ENCODE measurements at regions not wholly inside any gene's neighbourhood (a gene's known extent, or its start where the extent isn't known, plus 50 kb on each side); places are given as distances from the start of the nearest gene placed in this dataset.

GRCh38 chr6:44059359-44060346 lies 67.6 kb downstream of the MRPL14 start (continued):
- TF ChIP-seq DDX20 (tag; IDR thresholded peaks at IDR 0.05; ENCODE audit: low read depth): 0 out of 2 replicates have a peak, but pooled peaks have one; percentile 27
- TF ChIP-seq GMEB1 (CRISPR knock-in tag; IDR thresholded peaks at IDR 0.05): 0 out of 2 replicates have a peak, but pooled peaks have one; percentile 25
- no peak for TF ChIP-seq SNRNP70 (optimal IDR thresholded peaks at IDR 0.05; ENCODE audit: low read depth, low read length)
- TF ChIP-seq ZNF224 (CRISPR knock-in tag; IDR thresholded peaks at IDR 0.05): no peak
- 0 out of 2 replicates have a peak, but pooled peaks have one; percentile 7 for TF ChIP-seq CREB5 (CRISPR knock-in tag; IDR thresholded peaks at IDR 0.05)
- 0 out of 4 replicates have a peak, but pooled peaks of 1 of the 2 experiments have one; percentile 33 for TF ChIP-seq FOXA3 (CRISPR knock-in tag; conservative IDR thresholded peaks at IDR 0.05 in 1 of 2, IDR thresholded peaks at IDR 0.05 in 1 of 2)
- peak; percentile 42; the same call in 1 of the 2 replicates for TF ChIP-seq BCOR (IDR thresholded peaks at IDR 0.05)
- 0 out of 4 replicates have a peak, but pooled peaks of 1 of the 2 experiments have one; percentile 7 for TF ChIP-seq TBL1XR1 (IDR thresholded peaks at IDR 0.05; ENCODE audit: low read length in 2 of 2)
- TF ChIP-seq ZNF76 (CRISPR knock-in tag; IDR thresholded peaks at IDR 0.05; ENCODE audit: borderline replicate concordance): no peak
- 0 out of 2 replicates have a peak, but pooled peaks have one; percentile 20 for TF ChIP-seq NBN (IDR thresholded peaks at IDR 0.05; ENCODE audit: low read depth)
- TF ChIP-seq CREB3 (tag; conservative IDR thresholded peaks at IDR 0.05; ENCODE audit: low read depth): no peak
- TF ChIP-seq CC2D1A (IDR thresholded peaks at IDR 0.05): 0 out of 2 replicates have a peak, but pooled peaks have one; percentile 11
- TF ChIP-seq ETV1 (tag; conservative IDR thresholded peaks at IDR 0.05; ENCODE audit: low read depth): 0 out of 2 replicates have a peak, but pooled peaks have one; percentile 41
- TF ChIP-seq KAT7 (CRISPR knock-in tag; IDR thresholded peaks at IDR 0.05; ENCODE audit: borderline replicate concordance): 0 out of 2 replicates have a peak, but pooled peaks have one; percentile 7
- TF ChIP-seq CEBPG (CRISPR knock-in tag; IDR thresholded peaks at IDR 0.05): peak; percentile 49; the same call in 1 of the 2 replicates
- TF ChIP-seq CEBPG (tag; conservative IDR thresholded peaks at IDR 0.05 in 1 of 2, IDR thresholded peaks at IDR 0.05 in 1 of 2): no peak; a peak in 1 of 4 replicates
- peak in 1 of 3 experiments; percentile 11 for TF ChIP-seq YY1 (IDR thresholded peaks at IDR 0.05; ENCODE audit: borderline replicate concordance in 1 of 3, control insufficient read depth in 1 of 3, extremely low read depth in 1 of 3, insufficient read depth in 3 of 3, insufficient read length in 1 of 3, insufficient replicate concordance in 2 of 3, low read depth in 1 of 3, low read length in 2 of 3)
- TF ChIP-seq RBM25 (IDR thresholded peaks at IDR 0.05; ENCODE audit: low read depth, low read length, severe bottlenecking): peak; percentile 28
- TF ChIP-seq ILK (tag; IDR thresholded peaks at IDR 0.05; ENCODE audit: borderline replicate concordance, low read depth): no peak
- 0 out of 2 replicates have a peak, but pooled peaks have one; percentile 9 for TF ChIP-seq MTA3 (IDR thresholded peaks at IDR 0.05; ENCODE audit: borderline replicate concordance)
- TF ChIP-seq NFRKB (IDR thresholded peaks at IDR 0.05; ENCODE audit: low read depth): peak; percentile 29; the same call in 1 of the 2 replicates

Data from K562 (cell line).